CD4-positive, alpha-beta T cell treated with Interleukin-2 at 100 ng/mL for 4 hours (primary cell): ENCODE measurements at regions not wholly inside any gene's neighbourhood (a gene's known extent, or its start where the extent isn't known, plus 50 kb on each side); places are given as distances from the start of the nearest gene placed in this dataset.
"Not testable (repeated sequence)": the region's sequence is repeated elsewhere in the genome, so short reads cannot be mapped to it uniquely, and the experiment has no call there.

Experiments
- DNase-seq: peaks from one replicate; pipeline ENCODE4 v3.0.0-alpha.2; 2020; ENCODE audit warnings: low spot score

DNA sequence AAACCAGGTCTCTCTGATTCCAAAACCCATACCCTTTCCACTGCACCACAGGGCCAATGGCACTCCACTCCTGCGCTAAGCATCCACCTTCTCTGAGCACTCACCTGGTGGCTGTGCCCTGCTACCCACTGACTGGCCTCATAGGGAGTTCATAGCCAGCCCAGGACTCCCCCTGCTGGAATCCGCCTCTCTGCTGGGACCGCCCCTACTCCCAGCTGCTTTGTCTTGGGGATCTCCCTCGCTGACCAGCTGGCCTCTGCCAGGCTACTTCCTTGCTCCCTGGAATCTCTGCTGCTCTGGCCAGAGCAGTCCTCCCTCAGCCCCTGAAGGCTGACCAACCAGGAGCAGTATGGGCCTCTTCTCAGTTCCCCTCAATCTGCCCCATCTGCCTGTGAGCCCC is 129.7 kb downstream of the FAXC start:
- no peak for DNase-seq

DNA sequence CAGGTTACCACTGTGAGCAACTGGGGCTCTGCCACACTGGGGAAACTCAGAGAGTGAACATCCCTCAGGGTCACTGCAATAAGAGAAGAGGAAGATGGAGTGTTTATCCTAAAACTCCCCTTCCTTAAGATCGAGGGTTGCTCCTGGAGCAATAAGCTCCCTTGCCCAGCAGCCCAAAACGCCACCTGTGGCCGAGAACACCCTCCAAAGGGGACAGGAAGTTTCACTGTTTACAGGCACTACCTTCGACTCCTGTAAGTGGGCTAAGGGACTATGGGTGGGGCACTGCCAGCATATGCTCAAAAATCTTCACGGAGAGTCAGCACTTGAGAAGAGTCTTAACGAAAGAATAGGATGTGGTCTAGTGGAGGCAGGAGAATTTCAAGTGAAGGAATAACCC is 132.5 kb downstream of the FAXC start:
- no peak for DNase-seq

DNA sequence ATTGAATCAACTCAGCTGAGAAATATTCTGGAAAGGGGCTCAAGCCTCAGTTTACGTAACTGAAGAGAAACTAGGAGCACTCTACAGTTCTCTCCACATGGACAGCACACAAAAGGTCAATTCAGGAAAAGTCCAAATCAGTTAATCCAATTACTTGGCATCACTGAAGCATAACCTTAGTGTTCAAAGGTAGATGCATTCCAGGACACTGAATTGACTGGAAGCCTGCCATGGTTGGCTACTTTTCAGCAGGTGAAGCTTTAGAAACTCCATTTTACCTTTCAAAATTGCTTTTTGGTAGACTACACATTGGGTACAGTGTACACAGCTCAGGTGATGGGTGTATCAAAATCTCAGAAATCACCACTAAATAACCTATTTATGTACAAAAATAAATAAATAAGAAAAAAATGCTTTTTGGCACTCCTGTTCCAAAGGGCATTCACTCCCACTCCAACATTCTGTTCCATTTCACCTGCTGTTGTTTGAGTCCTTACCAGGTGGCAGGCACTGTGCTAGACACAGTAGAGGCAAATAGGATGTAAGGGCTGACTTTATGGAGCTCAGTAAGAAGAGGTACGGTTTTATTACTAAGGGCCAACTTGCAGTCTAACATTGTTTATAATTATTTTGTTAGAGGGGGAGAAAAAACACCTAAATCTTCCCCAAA is 153.4 kb downstream of the FAXC start:
- DNase-seq, result no peak

DNA sequence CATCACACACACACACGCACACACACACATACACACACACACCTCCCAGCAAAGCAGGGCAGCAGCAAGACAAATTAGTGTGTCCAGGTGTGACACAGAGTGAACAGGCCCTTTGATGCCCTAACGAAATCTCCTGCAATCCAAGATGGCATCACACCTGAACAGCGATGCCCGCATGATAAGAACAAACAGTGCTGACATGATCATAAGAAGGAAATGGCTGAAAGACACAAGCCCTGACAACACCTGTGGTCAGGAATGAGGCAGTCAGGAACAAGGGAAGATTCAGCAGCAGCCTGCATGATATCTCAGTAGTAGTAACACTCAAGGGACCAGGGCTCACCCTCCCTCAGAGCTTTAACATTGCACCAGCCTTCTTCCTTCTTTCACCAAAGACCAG is 156.9 kb downstream of the FAXC start:
- DNase-seq, result no peak

DNA sequence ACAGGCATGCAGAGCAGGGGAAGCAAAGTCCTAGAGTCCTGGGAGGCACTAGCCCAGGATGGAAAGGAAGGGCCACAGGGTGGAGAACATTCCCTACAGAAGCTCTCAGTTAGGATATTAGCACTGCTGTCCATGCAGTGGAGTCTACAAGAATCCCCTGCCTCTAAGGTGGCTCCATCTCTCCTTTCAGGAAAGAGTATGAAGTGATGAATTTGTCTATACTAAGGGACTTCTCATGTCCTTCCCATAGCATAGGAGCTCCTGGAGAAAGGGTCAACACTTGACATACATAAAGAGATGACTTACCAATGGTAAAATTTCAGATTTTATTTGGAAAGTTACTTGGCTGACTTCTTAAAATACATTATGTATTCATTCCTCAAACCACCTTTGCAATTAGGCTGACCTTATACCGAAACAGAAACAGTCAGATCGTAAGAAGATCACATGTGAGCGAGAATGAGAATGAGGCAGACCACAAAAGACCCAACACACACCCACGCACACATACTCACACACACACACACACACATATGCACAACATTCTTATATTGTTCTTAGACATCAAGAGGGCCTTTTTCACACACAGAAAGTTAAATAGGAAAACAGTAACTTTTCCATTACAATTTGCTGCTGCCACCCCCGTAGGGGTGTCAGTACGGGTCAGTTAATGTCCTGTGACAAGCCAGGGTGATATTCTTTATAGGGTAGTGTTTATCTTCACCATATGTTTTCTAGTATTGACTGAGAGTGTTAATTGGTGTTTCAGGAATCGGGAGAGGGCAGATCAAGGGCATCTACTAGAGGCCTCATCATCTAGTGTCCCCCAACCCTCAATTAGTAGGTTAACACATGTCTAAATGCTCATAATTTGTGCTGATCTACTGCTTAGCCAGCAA is 159.4 kb downstream of the FAXC start:
- no peak for DNase-seq

DNA sequence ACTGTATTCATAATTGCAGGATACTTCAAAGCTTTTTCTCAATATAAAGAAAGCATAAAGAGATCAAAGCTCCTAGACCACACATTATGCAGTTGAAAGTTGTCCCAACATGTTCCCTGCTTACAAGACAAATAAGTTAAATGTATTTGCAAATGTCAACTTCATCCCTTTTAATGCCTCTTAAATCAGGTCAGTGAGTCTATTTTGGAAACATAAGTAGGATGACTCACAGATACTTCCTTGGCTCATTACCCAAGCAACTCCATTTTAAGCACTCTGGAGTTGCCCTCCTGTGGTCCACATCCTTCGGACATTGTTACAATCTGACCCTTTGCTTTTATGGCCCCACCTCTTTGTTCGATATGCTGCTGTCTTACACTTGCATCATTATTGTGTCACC is 162.0 kb downstream of the FAXC start:
- DNase-seq, result no peak

DNA sequence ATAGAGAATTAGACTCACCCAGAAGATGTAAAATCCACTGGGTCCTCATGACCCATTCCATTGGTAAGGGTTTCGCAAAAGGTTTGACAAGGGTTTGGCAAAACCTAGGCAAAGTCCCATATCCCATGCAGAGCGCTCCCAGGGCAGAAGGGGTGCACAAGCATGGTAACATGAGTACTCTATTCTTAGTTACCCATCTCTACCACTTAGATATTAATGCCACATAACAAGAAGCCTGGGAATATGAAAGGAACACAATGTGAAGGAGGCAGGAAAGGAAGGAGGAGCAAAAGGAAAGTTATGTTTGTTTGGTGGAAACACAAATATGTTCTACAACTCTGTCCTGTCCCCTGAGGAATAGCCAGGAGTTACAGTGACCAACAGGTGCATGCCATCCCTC is 163.1 kb downstream of the FAXC start:
- no peak for DNase-seq

DNA sequence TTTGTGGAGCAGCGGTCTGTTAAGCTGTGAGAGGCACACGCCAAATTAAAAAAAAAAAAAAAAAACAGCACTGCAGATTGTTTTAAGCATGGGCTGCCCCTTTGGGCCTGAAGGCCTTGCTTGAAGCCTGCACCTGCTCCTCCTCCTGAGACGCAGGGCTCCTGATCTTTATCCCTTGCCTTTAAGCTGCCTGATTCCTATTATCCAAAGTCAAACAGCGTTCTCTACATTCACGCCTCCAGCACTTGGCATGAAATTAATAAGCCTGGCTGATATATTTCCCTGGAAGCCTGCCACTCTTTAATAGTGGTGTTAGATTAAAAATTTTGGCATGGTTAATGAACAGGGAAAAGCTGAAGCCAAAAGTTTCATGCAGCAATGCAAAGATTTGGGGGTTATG is 163.9 kb downstream of the FAXC start:
- DNase-seq, result no peak

DNA sequence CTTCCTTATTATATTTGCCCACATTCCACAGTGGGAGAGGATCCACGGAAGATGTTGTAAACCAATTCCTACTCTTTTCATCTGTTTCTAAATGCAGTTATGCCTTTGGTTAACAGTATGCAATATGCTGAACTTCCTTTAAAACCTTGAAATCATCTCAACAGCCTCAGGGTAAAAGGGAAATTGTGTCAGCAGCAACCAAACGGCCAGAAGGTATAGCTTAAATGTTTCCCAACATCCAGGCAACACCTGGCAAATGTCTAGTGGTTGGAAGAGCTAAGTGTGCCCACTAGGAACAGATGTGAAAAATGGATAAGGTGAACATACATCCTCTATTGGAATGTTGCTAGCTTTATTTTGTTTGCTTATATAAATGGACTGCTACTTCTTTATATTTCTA is 164.8 kb downstream of the FAXC start:
- DNase-seq, result no peak

DNA sequence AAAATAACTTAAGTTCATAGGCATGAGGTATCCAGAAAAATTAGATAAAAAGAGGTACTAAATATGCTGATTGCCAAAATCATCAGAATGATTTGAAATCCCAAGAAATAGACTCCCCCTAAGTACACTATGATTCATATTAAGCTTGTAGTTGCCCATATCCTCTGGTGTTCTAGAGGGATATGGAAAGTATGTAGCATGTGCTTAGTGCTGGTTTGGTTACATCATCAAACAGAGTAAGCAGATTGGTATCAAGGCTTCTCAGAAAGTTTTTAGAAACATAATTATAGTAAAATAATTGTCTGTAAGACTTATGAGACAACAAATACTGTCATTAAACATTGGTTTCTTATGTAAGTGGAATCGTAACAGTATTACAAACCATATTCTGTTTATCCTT is 166.4 kb downstream of the FAXC start:
- DNase-seq, result no peak

DNA sequence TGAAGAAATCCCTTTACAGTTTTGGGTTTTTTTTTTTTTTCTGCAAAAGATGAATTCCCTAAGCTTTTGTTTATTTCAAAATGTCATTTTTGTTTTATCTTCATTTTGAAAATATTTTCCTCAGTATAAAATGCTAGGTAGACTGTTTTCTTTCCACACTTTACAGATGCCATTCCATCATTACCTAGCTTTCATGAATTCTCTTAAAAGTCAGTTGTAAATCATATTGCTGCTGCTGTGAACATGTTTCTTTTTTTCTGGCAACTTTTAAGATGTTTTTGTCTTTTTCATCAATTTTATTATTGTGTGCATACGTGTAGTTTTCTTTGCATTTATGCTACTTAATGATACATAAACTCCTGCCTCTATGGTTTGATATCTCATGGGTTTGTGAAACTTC is 168.3 kb downstream of the FAXC start:
- DNase-seq, result no peak

DNA sequence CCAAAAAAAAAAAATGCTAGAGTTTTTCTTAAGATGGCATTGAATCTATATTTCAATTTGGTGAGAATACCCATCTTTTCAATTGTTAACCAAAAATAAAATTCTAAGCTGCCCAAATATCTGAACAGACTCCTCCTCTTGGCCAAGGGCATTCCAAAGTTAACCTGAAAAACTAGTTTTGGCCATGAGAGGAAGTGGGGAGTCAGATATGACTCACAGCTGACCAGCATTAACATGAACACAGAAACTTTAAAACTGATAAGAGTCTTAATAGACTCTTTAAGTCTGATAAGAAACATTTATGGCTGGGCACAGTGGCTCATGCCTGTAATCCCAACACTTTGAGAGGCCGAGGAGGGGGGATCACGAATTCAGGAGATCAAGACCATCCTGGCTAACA is 171.3 kb downstream of the FAXC start:
- DNase-seq, result no peak

DNA sequence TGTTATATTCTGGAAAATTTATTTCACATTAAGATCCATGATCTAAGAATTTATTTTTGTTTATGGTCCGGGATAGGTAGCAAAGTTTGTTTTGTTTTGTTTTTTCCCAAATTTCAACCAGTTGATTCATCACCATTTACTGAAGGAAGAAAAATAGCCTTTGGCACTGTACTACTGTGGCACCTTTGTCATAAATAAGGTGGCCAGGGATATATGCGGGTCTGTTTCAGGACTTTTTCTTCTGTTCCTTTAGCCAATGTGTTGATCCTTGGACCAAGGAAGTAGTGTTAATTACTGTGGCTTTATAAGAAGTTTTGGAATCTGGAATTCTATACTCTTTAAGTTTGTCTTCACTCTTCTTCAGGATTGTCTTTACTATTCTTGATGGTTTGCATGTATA is 171.7 kb downstream of the FAXC start:
- no peak for DNase-seq

DNA sequence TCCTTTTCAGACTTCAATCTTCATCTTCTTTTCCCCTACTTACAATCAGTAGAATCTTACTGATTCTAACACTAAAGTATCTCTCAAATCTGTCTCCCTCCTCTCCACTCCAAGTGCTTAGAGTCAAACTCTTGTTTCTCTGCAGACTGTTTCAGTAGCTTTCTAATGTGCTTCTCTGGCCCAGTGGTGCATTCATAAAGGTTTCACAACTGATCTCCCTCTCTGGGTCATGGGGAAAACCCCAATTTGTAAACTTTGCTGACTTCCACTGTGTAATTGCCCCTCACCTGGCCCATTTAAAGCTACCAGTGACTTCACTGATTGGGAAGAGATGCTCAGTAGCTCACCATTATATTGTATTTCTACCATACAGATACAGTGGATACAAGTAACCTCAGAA is 183.6 kb downstream of the FAXC start:
- DNase-seq, result no peak

DNA sequence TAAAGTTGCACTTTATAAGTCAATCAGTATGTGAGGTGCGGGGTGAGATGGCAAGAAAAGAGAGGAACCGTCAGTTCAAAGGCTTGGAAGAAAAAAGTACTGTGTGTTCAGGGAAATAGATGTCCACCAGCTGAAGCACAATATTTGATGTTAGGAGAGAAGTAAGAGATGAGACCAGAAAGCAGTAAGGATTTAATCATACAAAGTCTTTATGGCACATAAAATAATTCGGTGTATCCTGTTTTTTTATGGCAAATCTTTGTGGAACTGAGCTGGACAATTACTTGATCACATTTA is 197.2 kb downstream of the FAXC start:
- DNase-seq, result no peak

DNA sequence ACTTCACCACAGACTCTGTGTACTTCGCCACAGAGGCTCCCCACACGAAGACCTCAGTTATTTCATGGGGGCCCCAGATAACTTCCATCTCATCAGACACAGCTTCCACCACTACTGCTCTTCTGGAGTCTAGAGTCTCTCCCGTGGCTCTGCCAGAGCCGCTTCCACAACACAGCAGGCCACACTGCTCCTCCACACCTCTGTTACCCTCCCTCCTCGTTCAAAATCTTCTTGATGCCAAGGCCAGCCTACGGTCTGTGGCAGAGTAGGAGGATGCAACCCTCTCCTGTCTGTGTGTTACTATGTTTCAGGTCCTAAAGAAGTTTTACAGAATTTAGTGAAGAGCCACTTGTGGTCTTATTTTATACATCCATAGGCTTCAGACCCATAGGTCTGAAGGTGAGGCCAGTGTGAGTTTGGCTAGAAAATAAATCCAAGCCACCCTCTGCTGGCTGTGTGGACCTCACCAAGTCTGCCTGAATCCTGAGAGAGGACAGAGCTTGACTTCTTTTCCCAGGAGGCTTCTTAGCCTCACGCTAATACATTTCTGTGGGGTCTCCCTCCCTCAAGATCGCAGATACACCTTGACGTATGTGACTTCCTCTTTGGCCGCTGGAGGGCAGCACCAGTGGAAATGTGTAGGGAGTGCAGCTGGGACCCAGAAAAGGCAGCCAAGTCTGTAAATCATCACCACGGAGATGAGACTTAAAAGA is 197.7 kb downstream of the FAXC start:
- DNase-seq, result peak; percentile 22

DNA sequence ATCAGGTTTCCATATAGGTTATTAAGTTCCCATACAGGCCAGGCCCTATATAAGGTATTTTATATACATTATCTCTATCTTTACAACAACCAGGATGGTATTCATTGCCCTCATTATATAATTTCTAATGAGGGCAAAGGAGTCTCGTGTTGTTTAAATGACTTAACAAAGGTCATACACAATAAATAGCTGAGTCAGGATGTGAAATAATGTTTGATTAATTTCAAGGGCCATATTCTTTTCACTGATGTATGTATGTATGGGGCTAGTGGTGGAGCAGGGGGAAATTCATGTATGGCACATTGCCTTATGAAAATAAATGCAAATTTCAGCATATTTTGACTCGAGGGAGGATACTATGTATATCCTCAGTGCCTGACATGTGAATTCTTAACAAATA is 200.7 kb downstream of the FAXC start:
- no peak for DNase-seq

DNA sequence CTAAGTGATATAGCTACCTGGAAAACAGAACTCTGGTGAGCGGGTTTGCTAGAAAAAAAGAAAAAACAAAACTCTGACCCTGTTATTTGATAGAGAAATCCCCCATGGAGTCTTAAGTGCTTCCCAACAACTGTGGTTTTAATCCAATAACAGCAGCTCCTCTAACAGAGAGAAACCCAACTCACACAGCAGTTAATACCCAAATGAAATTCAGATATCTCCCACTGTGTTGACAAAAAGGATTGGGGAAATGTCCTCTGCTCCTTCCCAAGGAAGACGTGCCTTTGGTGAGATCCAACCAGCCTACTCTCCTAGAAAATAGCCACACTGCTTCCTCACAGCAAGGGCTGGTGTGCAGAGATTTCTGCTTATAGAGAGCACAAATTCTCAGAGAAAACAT is 200.4 kb upstream of the FBXL4 start:
- DNase-seq, result no peak

DNA sequence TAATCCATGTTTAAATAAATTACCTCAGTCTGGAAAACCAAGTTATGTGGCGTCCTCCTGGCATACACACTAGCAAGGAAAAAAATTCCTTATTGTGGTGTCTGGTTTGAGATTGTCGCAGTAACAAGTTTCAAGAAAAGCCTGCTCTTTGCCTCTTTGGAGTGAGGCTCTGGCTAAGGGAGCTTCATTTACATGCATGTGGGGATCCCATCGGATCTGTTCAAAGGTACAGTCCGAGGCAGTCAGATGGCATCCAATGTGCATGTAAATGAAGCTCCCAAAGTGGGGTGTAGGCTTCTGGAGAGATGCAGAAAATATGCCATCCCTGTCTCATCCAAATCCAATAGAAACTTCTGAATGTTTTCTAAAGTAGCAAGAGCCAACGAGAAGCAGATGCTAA is 199.5 kb upstream of the FBXL4 start:
- DNase-seq, result no peak

DNA sequence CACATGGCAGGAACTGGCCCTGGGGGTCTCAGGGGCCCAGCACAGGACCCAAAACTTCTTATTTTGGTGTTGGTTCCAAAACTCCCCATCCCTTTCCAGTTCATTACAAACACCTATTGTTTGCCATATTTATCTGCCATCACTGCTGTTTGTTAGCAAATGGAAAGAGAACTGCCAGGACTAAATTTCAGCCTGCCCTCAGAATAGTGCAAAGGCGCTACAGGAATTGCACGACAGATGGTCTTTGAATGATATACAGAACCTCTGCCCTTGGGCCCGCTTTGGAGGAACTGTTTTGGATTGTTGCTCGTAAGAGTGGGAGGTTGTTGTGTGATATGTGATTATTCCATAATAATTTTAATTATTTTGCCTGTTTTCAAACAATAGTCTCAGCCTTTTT is 199.0 kb upstream of the FBXL4 start:
- DNase-seq, result no peak

DNA sequence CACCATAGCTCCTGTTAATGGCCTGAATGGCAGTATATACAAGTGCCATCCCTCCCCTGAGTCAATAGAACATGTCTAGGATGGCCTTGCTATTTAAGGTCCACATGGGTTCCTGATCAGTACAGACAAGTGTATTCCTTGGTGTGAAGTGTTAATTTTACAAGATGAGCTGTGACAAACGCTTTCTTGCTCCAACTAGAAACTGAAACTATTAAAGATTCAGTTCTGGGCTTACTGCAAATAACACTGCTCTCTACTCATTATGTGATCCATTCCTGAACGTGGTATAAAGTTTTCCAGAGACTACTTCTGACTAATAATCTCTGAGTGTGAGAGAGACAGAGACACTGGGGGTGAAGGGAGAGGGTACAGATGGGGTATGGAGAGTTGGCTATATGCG is 198.0 kb upstream of the FBXL4 start:
- DNase-seq, result no peak

DNA sequence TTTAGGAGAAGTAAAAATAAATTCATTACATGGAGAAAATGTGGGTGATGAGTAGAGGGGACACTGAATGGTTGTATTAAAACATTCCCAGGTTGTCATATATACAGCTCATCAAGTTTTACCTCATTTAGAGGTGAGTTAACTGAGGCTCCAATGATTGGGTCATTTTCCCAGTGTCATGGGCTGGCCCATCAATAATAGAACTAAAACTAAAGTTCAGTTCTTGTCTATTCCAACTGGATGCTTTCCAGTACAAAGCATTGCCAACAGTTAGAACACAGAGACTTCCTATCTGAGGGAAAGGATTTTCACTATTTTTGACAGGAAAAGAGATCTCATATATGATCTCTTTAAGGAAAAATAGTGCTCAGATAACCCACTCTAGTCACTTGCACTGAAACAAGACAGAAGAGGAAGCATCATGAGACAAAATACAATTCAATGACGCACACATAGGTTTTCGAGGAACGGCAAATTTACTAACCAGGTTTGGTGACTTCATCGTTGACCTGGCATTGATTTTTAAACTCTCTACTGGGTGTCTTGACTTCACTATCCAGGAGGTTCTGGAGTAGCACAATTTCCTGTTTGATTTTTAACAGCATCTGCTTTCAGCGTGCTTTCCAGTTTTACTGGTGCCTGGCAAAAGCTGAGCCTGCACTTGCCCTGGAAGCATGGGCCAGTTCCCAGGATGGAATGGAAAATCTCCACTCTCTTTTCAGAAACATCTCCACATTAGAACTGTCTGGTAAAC is 195.5 kb upstream of the FBXL4 start:
- DNase-seq, result no peak

DNA sequence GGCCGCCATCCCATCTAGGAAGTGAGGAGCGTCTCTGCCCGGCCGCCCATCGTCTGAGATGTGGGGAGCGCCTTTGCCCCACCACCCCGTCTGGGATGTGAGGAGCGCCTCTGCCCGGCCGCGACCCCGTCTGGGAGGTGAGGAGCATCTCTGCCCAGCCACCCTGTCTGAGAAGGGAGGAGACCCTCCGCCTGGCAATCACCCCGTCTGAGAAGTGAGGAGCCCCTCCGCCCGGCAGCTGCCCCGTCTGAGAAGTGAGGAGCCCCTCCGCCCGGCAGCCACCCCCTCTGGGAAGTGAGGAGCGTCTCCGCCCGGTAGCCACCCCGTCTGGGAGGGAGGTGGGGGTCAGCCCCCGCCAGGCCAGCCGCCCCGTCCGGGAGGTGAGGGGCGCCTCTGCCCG is 194.2 kb upstream of the FBXL4 start:
- not testable (repeated sequence) for DNase-seq
